VCaP (cell line): ENCODE measurements at regions not wholly inside any gene's neighbourhood (a gene's known extent, or its start where the extent isn't known, plus 50 kb on each side); places are given as distances from the start of the nearest gene placed in this dataset.

ENCODE experiments used
- H3K27ac ChIP-seq: fragments of 450-650 bp; 2 replicates; pipeline ENCODE4 v1.5.1; 2017
- TF ChIP-seq, protein P1 (sequence below): fragments of 450-650 bp; conservative IDR thresholded peaks from 2 replicates; pipeline ENCODE4 v1.5.1; 2017; ENCODE audit warnings: mild to moderate bottlenecking, moderate library complexity

DNA sequence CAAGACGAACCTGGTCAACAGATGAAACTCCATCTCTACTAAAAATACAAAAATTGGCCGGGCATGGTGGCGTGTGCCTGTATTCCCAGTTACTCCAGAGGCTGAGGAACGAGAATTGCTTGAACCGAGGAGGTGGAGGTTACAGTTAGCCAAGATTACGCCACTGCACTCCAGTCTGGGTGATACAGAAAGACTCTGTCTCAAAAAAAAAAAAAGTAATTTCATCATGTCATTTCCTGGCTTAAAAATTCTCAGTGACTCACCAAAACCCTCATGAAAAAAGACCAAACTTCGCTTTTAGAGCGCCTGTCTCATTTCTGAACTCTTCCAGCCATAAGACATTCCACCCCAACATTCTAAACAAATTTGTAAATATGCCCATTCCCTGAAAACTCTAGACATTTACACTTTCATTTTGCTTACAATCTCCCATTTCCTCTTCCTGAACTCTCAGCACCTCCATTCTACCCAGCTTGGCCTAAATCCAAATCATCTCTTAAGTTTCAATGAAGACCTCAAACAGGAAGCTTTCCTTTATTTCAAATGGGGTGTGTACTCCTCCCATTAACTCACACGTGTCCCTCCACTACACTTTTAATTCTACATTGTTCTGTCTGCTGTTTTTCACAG, 50.5 kb upstream of the PRRC2C start:
- TF ChIP-seq, protein P1, sequence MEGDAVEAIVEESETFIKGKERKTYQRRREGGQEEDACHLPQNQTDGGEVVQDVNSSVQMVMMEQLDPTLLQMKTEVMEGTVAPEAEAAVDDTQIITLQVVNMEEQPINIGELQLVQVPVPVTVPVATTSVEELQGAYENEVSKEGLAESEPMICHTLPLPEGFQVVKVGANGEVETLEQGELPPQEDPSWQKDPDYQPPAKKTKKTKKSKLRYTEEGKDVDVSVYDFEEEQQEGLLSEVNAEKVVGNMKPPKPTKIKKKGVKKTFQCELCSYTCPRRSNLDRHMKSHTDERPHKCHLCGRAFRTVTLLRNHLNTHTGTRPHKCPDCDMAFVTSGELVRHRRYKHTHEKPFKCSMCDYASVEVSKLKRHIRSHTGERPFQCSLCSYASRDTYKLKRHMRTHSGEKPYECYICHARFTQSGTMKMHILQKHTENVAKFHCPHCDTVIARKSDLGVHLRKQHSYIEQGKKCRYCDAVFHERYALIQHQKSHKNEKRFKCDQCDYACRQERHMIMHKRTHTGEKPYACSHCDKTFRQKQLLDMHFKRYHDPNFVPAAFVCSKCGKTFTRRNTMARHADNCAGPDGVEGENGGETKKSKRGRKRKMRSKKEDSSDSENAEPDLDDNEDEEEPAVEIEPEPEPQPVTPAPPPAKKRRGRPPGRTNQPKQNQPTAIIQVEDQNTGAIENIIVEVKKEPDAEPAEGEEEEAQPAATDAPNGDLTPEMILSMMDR = no peak
- no peak overlapping the region for H3K27ac ChIP-seq
